Upper lobe of left lung (tissue), 6 donors: ENCODE measurements at regions not wholly inside any gene's neighbourhood (a gene's known extent, or its start where the extent isn't known, plus 50 kb on each side); places are given as distances from the start of the nearest gene placed in this dataset.
A peak's percentile ranks its signal among the peaks of the same experiment; 100 is the strongest.
"Not testable (repeated sequence)": the region's sequence is repeated elsewhere in the genome, so short reads cannot be mapped to it uniquely, and the experiment has no call there.

Experiments
- ATAC-seq, 2 donors: fragments of 200-7000 bp; cut with Tn5 transposase; one replicate each; pipeline ENCODE4 v1.9.1; 2022; ENCODE audit warnings: mild to moderate bottlenecking in 2 of 2, moderate library complexity in 2 of 2; ENCODE audit not compliant: low FRiP score in 2 of 2
- DNase-seq, 2 donors: peaks; one replicate each; pipeline ENCODE4 v3.0.0-alpha.2; 2019 to 2020
- H3K27ac ChIP-seq, 4 donors: fragments of 200-600 bp; sonication (generic); one replicate each; pipeline ENCODE4 v1.5.1; 2016 to 2019
- H3K27me3 ChIP-seq, 4 donors: fragments of 200-600 bp; sonication (generic); one replicate each; pipeline ENCODE4 v1.5.1; 2017 to 2019
- H3K36me3 ChIP-seq, 4 donors: fragments of 200-600 bp; sonication (generic); one replicate each; pipeline ENCODE4 v1.5.1; 2016 to 2019
- H3K4me1 ChIP-seq, 4 donors: fragments of 200-600 bp; sonication (generic); one replicate each; pipeline ENCODE4 v1.5.1; 2018 to 2019
- H3K4me3 ChIP-seq, 4 donors: fragments of 200-600 bp; sonication (generic); one replicate each; pipeline ENCODE4 v1.5.1; 2017 to 2019; ENCODE audit warnings: mild to moderate bottlenecking in 2 of 4, moderate library complexity in 1 of 4
- H3K9me3 ChIP-seq, 4 donors: fragments of 200-600 bp; sonication (generic); one replicate each; pipeline ENCODE4 v1.5.1; 2018 to 2019
- CTCF ChIP-seq, 6 experiments: fragments of 450-650 bp in 4 of 6; fragments of 200-600 bp in 2 of 6; sonication (generic) in 2 of 6; IDR thresholded peaks; one replicate each; pipeline ENCODE4 v1.5.1; 2016 to 2019; ENCODE audit warnings: antibody characterized with exemption in 6 of 6
- POLR2A ChIP-seq, 4 donors: fragments of 450-650 bp; IDR thresholded peaks; one replicate each; pipeline ENCODE4 v1.5.1; 2016 to 2017; ENCODE audit warnings: antibody characterized with exemption in 4 of 4, mild to moderate bottlenecking in 2 of 4
- POLR2AphosphoS5 ChIP-seq, 2 donors: sonication (generic); formaldehyde crosslinking; IDR thresholded peaks; one replicate each; pipeline ENCODE4 v1.5.1; 2017; ENCODE audit warnings: antibody characterized with exemption in 2 of 2
- WGBS, 2 donors: methylation state at CpG; one replicate each; pipeline ENCODE4 v1.1.5; 2017 to 2018; 5-methylcytosine and 5-hydroxymethylcytosine counted together
- donor health status: DM: no; HTN: no; CAD: no; lungs with moderate emphysema.
- donor health status: DM: no; HTN: yes; CAD: no; lungs with severe emphysema.

DNA sequence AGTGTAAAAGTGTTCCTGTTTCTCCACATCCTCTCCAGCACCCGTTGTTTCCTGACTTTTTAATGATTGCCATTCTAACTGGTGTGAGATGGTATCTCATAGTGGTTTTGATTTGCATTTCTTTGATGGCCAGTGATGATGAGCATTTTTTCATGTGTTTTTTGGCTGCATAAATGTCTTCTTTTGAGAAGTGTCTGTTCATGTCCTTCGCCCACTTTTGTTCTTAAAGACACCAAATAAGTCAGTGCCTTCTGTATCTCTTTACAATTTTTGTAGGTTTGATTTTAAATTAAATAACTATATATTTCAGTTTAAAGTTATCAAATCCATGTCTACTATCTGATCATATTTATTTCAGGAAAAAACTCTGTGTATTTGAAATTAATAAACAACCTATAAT is 202.4 kb upstream of the ZNF322 start:
- not testable (repeated sequence) for ATAC-seq, H3K36me3 ChIP-seq, DNase-seq, H3K27ac ChIP-seq, H3K9me3 ChIP-seq, H3K27me3 ChIP-seq, H3K4me3 ChIP-seq, H3K4me1 ChIP-seq
- 86 to 89% methylated on average over 2 of the region's 2 CpGs for WGBS, 2 donors

DNA sequence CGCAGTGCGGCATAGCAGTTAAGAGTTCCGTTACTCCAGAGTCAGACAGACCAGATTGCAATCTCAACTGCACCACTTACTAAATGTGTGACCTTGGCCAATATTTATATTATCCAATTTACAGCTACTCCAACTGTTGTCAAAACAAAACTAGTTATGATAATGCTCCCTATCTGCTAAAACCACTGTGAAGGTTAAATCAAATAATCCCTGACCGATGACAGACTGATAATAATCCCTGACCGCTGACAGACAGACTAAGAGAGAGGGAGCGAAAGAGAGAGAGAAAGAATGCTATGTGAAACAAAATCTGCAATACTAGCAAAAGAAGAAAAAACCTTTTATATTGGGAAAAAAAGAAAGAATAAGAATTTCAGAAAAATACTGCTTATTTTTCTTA is 204.1 kb upstream of the ZNF322 start:
- H3K27ac ChIP-seq, H3K4me3 ChIP-seq, ATAC-seq, H3K9me3 ChIP-seq, H3K36me3 ChIP-seq, H3K4me1 ChIP-seq, H3K27me3 ChIP-seq, DNase-seq: not testable (repeated sequence)
- WGBS, 2 donors, result 92 to 99% methylated on average over 6 of the region's 6 CpGs

DNA sequence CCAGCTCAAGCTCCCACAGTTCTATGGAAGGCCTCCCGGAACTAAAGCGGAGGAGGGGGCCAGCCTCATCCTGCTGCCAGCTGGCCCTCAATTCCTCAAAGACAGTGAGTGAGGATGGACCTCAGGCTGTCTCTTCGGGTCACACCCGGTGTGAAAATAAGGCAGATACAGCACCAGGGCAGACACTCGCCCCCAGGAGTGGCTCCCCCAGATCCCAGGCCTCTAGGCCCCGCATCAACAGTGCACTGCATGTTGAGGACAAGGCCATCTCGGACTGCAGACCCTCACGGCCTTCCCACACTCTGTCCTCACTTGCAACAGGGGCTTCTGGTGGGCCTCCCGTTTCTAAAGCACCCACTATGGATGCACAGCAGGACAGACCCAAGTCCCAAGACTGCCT is 239.2 kb upstream of the ZNF322 start:
- not testable (repeated sequence) for H3K4me3 ChIP-seq, H3K9me3 ChIP-seq, H3K36me3 ChIP-seq, DNase-seq, H3K27ac ChIP-seq, ATAC-seq, H3K27me3 ChIP-seq, H3K4me1 ChIP-seq
- WGBS, 2 donors, result 93 to 100% methylated on average over 3 to 9 of the region's 9 CpGs

- not testable (repeated sequence) for H3K27ac ChIP-seq, H3K27me3 ChIP-seq, ATAC-seq, H3K4me1 ChIP-seq, H3K4me3 ChIP-seq, H3K9me3 ChIP-seq, H3K36me3 ChIP-seq, DNase-seq
- WGBS, 2 donors, result 92 to 96% methylated on average over 2 of the region's 2 CpGs
Observed at GRCh38 chr6:26924206-26924605, 264.7 kb upstream of the ZNF322 start.

GRCh38 chr6:26928190-26928589 is 268.6 kb upstream of the ZNF322 start:
- 60 to 82% methylated on average over 1 of the region's 2 CpGs for WGBS, 2 donors
- not testable (repeated sequence) for ATAC-seq, H3K27me3 ChIP-seq, H3K9me3 ChIP-seq, H3K36me3 ChIP-seq, H3K27ac ChIP-seq, H3K4me3 ChIP-seq, H3K4me1 ChIP-seq, DNase-seq

DNA sequence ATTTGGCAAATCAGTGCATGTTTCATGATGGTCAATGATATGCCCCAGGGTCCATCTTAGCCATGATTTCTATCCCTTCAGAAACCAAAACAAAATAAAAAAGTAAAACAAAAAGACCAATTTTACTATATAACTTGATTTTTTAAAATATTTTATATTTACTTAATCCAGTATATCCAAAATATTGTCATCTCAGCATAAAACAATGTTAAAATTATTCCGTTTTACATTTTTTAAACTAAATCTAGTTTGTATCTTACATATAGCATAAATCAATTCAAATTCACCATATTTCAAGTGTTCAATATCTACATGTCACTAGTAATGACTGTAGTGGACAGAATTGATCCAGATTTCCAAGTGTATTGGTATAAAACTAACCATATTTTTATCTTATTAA is 277.7 kb upstream of the ZNF322 start:
- ATAC-seq, H3K4me3 ChIP-seq, DNase-seq, H3K36me3 ChIP-seq, H3K27ac ChIP-seq, H3K9me3 ChIP-seq, H3K27me3 ChIP-seq, H3K4me1 ChIP-seq: not testable (repeated sequence)
- WGBS, 2 donors, result 89 to 96% methylated on average over 1 of the region's 1 CpG

DNA sequence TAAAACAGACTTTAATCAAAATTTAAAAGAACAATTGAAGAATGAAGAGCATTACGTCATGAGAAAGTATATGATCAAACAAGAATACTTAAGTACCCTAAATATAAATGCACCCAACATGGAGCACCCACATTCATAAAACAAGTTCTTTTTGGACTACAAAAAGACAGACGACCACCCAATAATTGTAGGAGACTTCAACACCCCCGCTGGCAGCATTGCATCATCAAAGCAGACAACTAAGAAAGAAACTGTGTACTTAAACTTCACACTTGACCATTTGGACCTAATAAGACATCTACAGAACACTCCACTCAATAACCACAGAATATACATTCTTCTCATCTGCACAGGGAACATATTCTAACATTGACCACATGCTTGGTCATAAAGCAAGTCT is 291.7 kb upstream of the ZNF322 start:
- not testable (repeated sequence) for H3K27me3 ChIP-seq, H3K9me3 ChIP-seq, H3K36me3 ChIP-seq, H3K4me3 ChIP-seq, H3K4me1 ChIP-seq, DNase-seq, H3K27ac ChIP-seq, ATAC-seq
- 93 to 95% methylated on average over 3 of the region's 3 CpGs for WGBS, 2 donors

- H3K36me3 ChIP-seq, H3K4me1 ChIP-seq, H3K27me3 ChIP-seq, H3K9me3 ChIP-seq, ATAC-seq: not testable (repeated sequence)
- H3K4me3 ChIP-seq, result peak overlapping the region; percentile 50 to 71 (median 68)
- peak in 1 of 2 donors; percentile 45 for DNase-seq
- 2 to 30% methylated on average over 4 to 5 of the region's 20 CpGs for whole genome bisulfite sequencing, 2 donors
- peak overlapping the region; percentile 84 to 92 (median 86) for H3K27ac ChIP-seq
Observed at GRCh38 chr6:26956078-26956600, 291.4 kb upstream of the PRSS16 start.

DNA sequence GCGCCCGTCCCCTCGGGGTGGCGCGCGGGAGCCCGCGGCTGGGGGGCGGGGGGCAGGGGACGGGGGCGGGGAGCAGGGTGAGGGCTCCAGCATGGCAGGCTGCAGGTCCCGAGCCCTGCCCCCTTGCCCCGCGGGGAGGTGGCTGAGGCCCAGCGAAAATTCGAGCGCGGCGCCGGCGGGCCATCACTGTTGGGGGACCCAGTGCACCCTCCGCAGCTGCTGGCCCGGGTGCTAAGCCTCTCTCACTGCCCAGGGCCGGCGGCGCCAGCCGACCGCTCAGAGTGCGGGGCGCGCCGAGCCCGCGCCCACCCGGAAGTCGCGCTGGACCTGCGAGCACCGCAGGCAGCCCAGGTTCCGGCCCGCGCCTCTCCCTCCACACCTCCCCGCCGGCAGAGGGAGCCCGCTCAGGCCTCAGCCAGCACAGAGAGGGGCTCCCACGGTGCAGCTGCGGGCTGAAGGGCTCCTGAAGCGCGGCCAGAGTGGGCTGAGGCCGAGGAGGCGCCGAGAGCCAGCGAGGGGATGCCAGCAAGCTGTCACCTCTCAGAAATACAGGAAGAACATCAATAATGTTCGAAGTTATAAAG is 290.8 kb upstream of the PRSS16 start:
- H3K27ac ChIP-seq, result peak overlapping the region; percentile 84 to 92 (median 86)
- peak in 1 of 2 donors; percentile 60 for ATAC-seq
- H3K9me3 ChIP-seq, H3K36me3 ChIP-seq, H3K4me1 ChIP-seq, H3K27me3 ChIP-seq: not testable (repeated sequence)
- peak in 3 of 4 donors; percentile 38 to 52 (median 39) for TF ChIP-seq POLR2A (IDR thresholded peaks at IDR 0.05)
- TF ChIP-seq POLR2AphosphoS5 (IDR thresholded peaks at IDR 0.05), result peak; percentile 34 to 41
- peak; percentile 60 to 85 (median 76) for TF ChIP-seq CTCF (IDR thresholded peaks at IDR 0.05)
- DNase-seq, result peak; percentile 83 to 94
- H3K4me3 ChIP-seq, result peak overlapping the region; percentile 50 to 71 (median 68)
- 1% methylated on average over 9 to 38 of the region's 54 CpGs for WGBS, 2 donors

GRCh38 chr6:26957399-26958127 is 289.9 kb upstream of the PRSS16 start:
- not testable (repeated sequence) for H3K9me3 ChIP-seq, DNase-seq, H3K36me3 ChIP-seq, H3K4me1 ChIP-seq, H3K27me3 ChIP-seq, ATAC-seq
- 60 to 66% methylated on average over 6 of the region's 6 CpGs for WGBS, 2 donors
- Histone ChIP-seq H3K4me3 (peak overlapping the region in 3 of 4 donors; percentile 68 to 71 (median 69)), H3K27ac (peak overlapping the region; percentile 84 to 92 (median 86))

- not testable (repeated sequence) for H3K4me3 ChIP-seq, ATAC-seq, H3K27ac ChIP-seq, H3K36me3 ChIP-seq, H3K9me3 ChIP-seq, DNase-seq, H3K4me1 ChIP-seq, H3K27me3 ChIP-seq
Observed at GRCh38 chr6:26961236-26961635, 286.3 kb upstream of the PRSS16 start.
